Cardiac muscle cell (in vitro differentiated cells and primary cell): ENCODE measurements at regions not wholly inside any gene's neighbourhood (a gene's known extent, or its start where the extent isn't known, plus 50 kb on each side); places are given as distances from the start of the nearest gene placed in this dataset.

Experiments used
- DNase-seq, 2 donors: peaks; one replicate each; pipeline versions ENCODE4 v3.0.0 to v3.0.0-alpha.2; 2010 to 2017; ENCODE audit warnings: low read depth in 1 of 2, low spot score in 1 of 2
- H3K27ac ChIP-seq: fragments of 200-600 bp; sonication (generic); 2 replicates; pipeline ENCODE4 v1.5.1; 2016
- H3K27me3 ChIP-seq: fragments of 200-600 bp; sonication (generic); 2 replicates; pipeline ENCODE4 v1.6.0; 2016; ENCODE audit warnings: control low read depth
- H3K36me3 ChIP-seq: fragments of 200-600 bp; sonication (generic); 2 replicates; pipeline ENCODE4 v1.5.1; 2016; ENCODE audit warnings: control low read depth
- H3K4me1 ChIP-seq: fragments of 200-600 bp; sonication (generic); 2 replicates; pipeline ENCODE4 v1.8.1; 2017; ENCODE audit warnings: low read depth, mild to moderate bottlenecking, mixed run types
- H3K4me3 ChIP-seq: fragments of 200-600 bp; sonication (generic); 2 replicates; pipeline ENCODE4 v1.5.1; 2016; ENCODE audit warnings: mild to moderate bottlenecking
- H3K9me3 ChIP-seq: fragments of 200-600 bp; sonication (generic); 2 replicates; pipeline ENCODE4 v1.5.1; 2017; ENCODE audit warnings: low read depth, mild to moderate bottlenecking, control low read depth
- CTCF ChIP-seq: IDR thresholded peaks from 2 replicates; pipeline ENCODE4 v1.5.1; 2012; ENCODE audit warnings: low read depth, mild to moderate bottlenecking, low read length

GRCh38 chr1:18548643-18549042 lies 67.9 kb downstream of the KLHDC7A start:
- H3K27ac ChIP-seq, result no peak overlapping the region
- DNase-seq, result no peak
- H3K9me3 ChIP-seq, result no peaks in the 10 kb centered on the region
- H3K4me1 ChIP-seq, result no peaks in the 10 kb centered on the region
- no peak for TF ChIP-seq CTCF
- peaks cover 6% of the 10 kb centered on the region for H3K27me3 ChIP-seq
- H3K4me3 ChIP-seq, result no peak overlapping the region
- no peaks in the 10 kb centered on the region for H3K36me3 ChIP-seq

GRCh38 chr1:18549106-18549505 lies 68.4 kb downstream of the KLHDC7A start:
- Histone ChIP-seq H3K27ac (no peak overlapping the region), H3K9me3 (no peaks in the 10 kb centered on the region), H3K36me3 (no peaks in the 10 kb centered on the region), H3K27me3 (peaks cover 6% of the 10 kb centered on the region), H3K4me3 (no peak overlapping the region), H3K4me1 (no peaks in the 10 kb centered on the region)
- DNase-seq, result no peak
- no peak for TF ChIP-seq CTCF

- Histone ChIP-seq H3K27me3 (peaks cover 6% of the 10 kb centered on the region), H3K9me3 (no peaks in the 10 kb centered on the region), H3K27ac (no peak overlapping the region), H3K36me3 (no peaks in the 10 kb centered on the region), H3K4me3 (no peak overlapping the region), H3K4me1 (no peaks in the 10 kb centered on the region)
- no peak for TF ChIP-seq CTCF
- DNase-seq, result no peak
These were observed 69.2 kb downstream of the KLHDC7A start for GRCh38 chr1:18549906-18550305.

GRCh38 chr1:18552631-18553030 lies 71.9 kb downstream of the KLHDC7A start:
- no peak for DNase-seq
- H3K4me1 ChIP-seq, result no peaks in the 10 kb centered on the region
- H3K36me3 ChIP-seq, result no peaks in the 10 kb centered on the region
- TF ChIP-seq CTCF, result no peak
- peaks cover 5% of the 10 kb centered on the region for H3K27me3 ChIP-seq
- no peak overlapping the region for H3K27ac ChIP-seq
- H3K9me3 ChIP-seq, result no peaks in the 10 kb centered on the region
- no peak overlapping the region for H3K4me3 ChIP-seq

GRCh38 chr1:18553388-18553787 lies 72.7 kb downstream of the KLHDC7A start:
- no peak for TF ChIP-seq CTCF
- DNase-seq, result no peak

GRCh38 chr1:18554099-18554498 lies 73.4 kb downstream of the KLHDC7A start:
- Histone ChIP-seq H3K4me1 (peaks cover 6% of the 10 kb centered on the region), H3K27ac (no peak overlapping the region), H3K4me3 (no peak overlapping the region), H3K36me3 (no peaks in the 10 kb centered on the region), H3K27me3 (peaks cover 20% of the 10 kb centered on the region), H3K9me3 (no peaks in the 10 kb centered on the region)
- TF ChIP-seq CTCF, result no peak
- no peak for DNase-seq

More at GRCh38 chr1:18553388-18553787, 72.7 kb downstream of the KLHDC7A start:
- H3K9me3 ChIP-seq, result no peaks in the 10 kb centered on the region
- peaks cover 6% of the 10 kb centered on the region for H3K4me1 ChIP-seq
- H3K27me3 ChIP-seq, result peaks cover 13% of the 10 kb centered on the region
- no peak overlapping the region for H3K4me3 ChIP-seq
- no peaks in the 10 kb centered on the region for H3K36me3 ChIP-seq
- H3K27ac ChIP-seq, result no peak overlapping the region
